Neural cell (in vitro differentiated cells): ENCODE measurements at regions not wholly inside any gene's neighbourhood (a gene's known extent, or its start where the extent isn't known, plus 50 kb on each side); places are given as distances from the start of the nearest gene placed in this dataset.

ENCODE experiments used
- CTCF ChIP-seq: fragments of 450-650 bp; IDR thresholded peaks from 2 replicates; pipeline ENCODE4 v1.5.1; 2014; ENCODE audit warnings: antibody characterized with exemption, mild to moderate bottlenecking, moderate library complexity; ENCODE audit not compliant: poor library complexity, severe bottlenecking
- EP300 ChIP-seq: fragments of 450-650 bp; conservative IDR thresholded peaks from 2 replicates; pipeline ENCODE4 v1.6.1; 2014; ENCODE audit warnings: antibody characterized with exemption, mild to moderate bottlenecking, moderate library complexity; ENCODE audit not compliant: poor library complexity, severe bottlenecking
- EZH2 ChIP-seq: fragments of 200-600, 300-800 bp; shearing (Covaris generic), sonication (generic); IDR thresholded peaks from 2 replicates; pipeline ENCODE4 v1.6.1; 2014; ENCODE audit warnings: antibody characterized with exemption, low read length, borderline replicate concordance, mild to moderate bottlenecking; ENCODE audit not compliant: insufficient read depth, poor library complexity, severe bottlenecking
- MXI1 ChIP-seq: fragments of 450-650 bp; conservative IDR thresholded peaks from 2 replicates; pipeline ENCODE4 v1.6.1; 2014; ENCODE audit warnings: antibody characterized with exemption, mild to moderate bottlenecking; ENCODE audit not compliant: poor library complexity, severe bottlenecking
- REST ChIP-seq: IDR thresholded peaks from 2 replicates; pipeline ENCODE4 v1.6.1; 2012; ENCODE audit warnings: borderline replicate concordance
- SMC3 ChIP-seq: fragments of 450-650 bp; conservative IDR thresholded peaks from 2 replicates; pipeline ENCODE4 v1.6.1; 2014; ENCODE audit warnings: antibody characterized with exemption, mild to moderate bottlenecking, moderate library complexity; ENCODE audit not compliant: poor library complexity
- TAF1 ChIP-seq: IDR thresholded peaks from 2 replicates; pipeline ENCODE4 v1.6.1; 2012; ENCODE audit warnings: low read depth

- TF ChIP-seq CTCF (no peak), SMC3 (no peak), EZH2 (no peak), TAF1 (no peak), EP300 (no peak), MXI1 (no peak), REST (no peak)
Measured at GRCh38 chr2:3929374-3929773, 226.0 kb downstream of the DCDC2C start.
